ENCODE measurements at regions not wholly inside any gene's neighbourhood (a gene's known extent, or its start where the extent isn't known, plus 50 kb on each side); places are given as distances from the start of the nearest gene placed in this dataset.

DNA sequence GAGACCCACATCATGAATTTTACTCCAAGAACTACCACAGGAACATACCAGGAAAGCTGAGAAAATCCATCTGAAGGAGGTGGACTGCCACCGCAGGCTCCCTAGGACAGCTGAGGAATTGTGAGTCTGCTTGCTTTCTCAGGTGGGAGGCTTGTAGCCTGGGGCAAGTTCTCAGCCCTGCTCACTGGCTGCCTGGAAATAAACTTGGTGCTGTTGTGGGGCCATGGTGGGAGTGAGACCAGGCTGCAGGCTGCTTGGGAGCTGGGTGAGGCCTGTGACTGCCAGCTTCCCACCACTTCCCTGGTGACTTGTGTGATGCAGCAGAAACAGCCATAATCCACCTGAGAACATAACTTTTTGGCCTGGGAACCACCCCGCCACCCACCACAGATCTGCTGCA is 132.7 kb upstream of the RAG2 start:
- Mint-ChIP-seq H3K4me1 (no peaks in the 10 kb centered on the region), H3K27me3 (ENCODE audit: low read depth, poor library complexity) (peaks cover 17% of the 10 kb centered on the region), H3K36me3 (ENCODE audit: low read depth) (no peaks in the 10 kb centered on the region)

DNA sequence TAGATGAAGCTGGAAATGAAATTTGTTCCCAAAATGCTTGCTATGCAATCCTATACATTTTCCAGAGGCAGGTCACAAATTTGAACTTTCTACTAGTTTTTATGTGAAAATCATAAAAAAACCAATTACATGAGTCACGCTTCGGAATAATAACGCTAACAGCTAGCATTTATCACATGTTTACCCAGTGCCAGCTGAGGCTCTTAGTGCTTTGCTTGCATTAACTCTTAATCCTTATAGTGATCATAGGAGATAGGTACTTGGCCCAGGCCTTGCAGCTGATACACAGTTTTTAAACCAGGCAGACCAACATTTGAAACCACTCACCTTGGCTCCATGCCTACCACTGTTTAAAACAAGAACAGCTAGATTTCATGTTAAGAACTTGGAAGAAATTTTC is 131.8 kb upstream of the RAG2 start:
- Mint-ChIP-seq H3K27me3 (ENCODE audit: low read depth, poor library complexity) (peaks cover 17% of the 10 kb centered on the region), H3K9me3 (no peaks in the 10 kb centered on the region), H3K4me3 (no peak overlapping the region), H3K4me1 (no peaks in the 10 kb centered on the region), H3K27ac (no peak overlapping the region), H3K36me3 (ENCODE audit: low read depth) (no peaks in the 10 kb centered on the region)
- TF ChIP-seq, protein P1, sequence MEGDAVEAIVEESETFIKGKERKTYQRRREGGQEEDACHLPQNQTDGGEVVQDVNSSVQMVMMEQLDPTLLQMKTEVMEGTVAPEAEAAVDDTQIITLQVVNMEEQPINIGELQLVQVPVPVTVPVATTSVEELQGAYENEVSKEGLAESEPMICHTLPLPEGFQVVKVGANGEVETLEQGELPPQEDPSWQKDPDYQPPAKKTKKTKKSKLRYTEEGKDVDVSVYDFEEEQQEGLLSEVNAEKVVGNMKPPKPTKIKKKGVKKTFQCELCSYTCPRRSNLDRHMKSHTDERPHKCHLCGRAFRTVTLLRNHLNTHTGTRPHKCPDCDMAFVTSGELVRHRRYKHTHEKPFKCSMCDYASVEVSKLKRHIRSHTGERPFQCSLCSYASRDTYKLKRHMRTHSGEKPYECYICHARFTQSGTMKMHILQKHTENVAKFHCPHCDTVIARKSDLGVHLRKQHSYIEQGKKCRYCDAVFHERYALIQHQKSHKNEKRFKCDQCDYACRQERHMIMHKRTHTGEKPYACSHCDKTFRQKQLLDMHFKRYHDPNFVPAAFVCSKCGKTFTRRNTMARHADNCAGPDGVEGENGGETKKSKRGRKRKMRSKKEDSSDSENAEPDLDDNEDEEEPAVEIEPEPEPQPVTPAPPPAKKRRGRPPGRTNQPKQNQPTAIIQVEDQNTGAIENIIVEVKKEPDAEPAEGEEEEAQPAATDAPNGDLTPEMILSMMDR (IDR thresholded peaks at IDR 0.05), result no peak
- DNase-seq, result no peak

More for the DNA sequence above, 132.7 kb upstream of the RAG2 start:
- Mint-ChIP-seq H3K27ac (no peak overlapping the region), H3K4me3 (no peak overlapping the region), H3K9me3 (no peaks in the 10 kb centered on the region)
- DNase-seq, result no peak
- TF ChIP-seq, protein P1 (IDR thresholded peaks at IDR 0.05), result no peak

DNA sequence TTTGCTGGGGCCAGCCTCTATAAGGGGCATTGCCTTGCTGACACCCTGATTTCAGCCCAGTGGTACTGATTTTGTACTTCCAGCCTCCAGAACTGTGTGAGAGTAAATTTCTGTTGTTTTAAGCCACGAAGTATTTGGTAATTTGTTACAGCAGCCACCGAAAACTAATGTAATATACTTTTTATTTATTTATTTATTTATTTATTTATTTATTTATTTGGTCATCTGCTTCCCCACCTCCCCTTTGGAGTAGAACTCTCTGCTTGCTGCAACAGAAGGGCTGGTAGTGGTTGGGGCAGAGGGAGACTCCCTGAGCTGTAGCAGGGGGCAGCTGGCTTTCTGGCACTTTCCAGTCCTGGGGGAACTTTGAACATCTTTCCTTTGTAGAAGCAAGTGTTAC is 128.4 kb upstream of the RAG2 start:
- DNase-seq, result no peak
- no peaks in the 10 kb centered on the region for H3K9me3 Mint-ChIP-seq
- H3K4me1 Mint-ChIP-seq, result no peaks in the 10 kb centered on the region
- H3K27ac Mint-ChIP-seq, result no peak overlapping the region
- TF ChIP-seq, protein P1 (IDR thresholded peaks at IDR 0.05), result no peak
- H3K36me3 Mint-ChIP-seq (ENCODE audit: low read depth), result no peaks in the 10 kb centered on the region
- peaks cover 12% of the 10 kb centered on the region for H3K27me3 Mint-ChIP-seq (ENCODE audit: low read depth, poor library complexity)
- no peak overlapping the region for H3K4me3 Mint-ChIP-seq

DNA sequence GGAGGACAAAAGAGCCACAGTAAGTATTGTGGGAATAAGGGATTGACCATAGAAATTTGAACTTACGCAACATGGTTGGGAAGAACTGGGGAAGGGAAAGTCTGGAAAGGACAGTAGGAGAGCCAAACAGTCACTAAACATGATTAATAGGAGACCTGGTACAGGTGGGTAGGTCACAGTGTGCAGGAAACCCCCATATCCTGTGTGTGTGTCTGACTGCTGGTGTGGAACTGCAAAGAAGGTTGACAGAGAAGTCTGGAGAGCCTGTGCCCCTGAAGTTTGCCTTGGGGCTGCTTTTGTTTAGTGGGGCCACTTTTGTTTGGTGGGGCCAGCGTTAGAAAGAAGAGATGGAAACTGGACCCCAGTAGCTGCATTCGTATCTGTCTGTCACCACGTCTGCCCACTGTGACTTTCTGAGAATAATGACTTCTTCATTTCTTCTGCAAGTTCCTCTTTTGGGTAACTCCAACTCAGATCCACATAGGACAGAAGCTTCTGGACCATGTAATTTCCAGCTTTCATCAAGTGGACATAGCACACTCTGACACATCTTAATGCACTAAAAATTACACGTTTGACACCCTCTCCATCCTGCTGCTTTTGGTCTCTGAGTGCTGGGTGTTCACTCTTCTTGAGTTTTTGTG is 126.8 kb upstream of the RAG2 start:
- Mint-ChIP-seq H3K27me3 (ENCODE audit: low read depth, poor library complexity) (peaks cover 11% of the 10 kb centered on the region), H3K27ac (no peak overlapping the region), H3K36me3 (ENCODE audit: low read depth) (no peaks in the 10 kb centered on the region), H3K9me3 (no peaks in the 10 kb centered on the region), H3K4me3 (no peak overlapping the region), H3K4me1 (no peaks in the 10 kb centered on the region)
- DNase-seq, result no peak
- TF ChIP-seq, protein P1 (IDR thresholded peaks at IDR 0.05), result no peak

DNA sequence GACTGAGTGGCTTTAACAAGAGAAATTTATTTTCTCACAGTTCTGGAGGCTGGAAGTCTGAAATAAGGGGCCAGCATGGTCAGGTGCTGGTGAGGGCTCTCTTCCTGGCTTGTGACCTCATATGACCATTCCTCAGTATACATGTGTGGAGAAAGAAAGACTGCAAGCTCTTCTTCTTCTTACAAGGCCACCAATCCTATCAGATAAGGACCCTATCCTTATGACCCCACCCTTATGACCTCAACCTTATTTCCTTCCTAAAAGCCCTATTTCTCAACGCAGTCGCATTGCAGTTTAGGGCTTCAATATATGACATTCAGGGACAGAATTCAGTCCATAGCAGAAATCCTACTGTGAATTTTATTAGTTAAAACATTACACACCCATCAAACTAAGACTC is 124.4 kb upstream of the RAG2 start:
- H3K27me3 Mint-ChIP-seq (ENCODE audit: low read depth, poor library complexity), result peaks cover 20% of the 10 kb centered on the region
- TF ChIP-seq, protein P1 (IDR thresholded peaks at IDR 0.05), result no peak
- no peak overlapping the region for H3K27ac Mint-ChIP-seq
- H3K36me3 Mint-ChIP-seq (ENCODE audit: low read depth), result no peaks in the 10 kb centered on the region
- no peaks in the 10 kb centered on the region for H3K4me1 Mint-ChIP-seq
- DNase-seq, result no peak
- no peaks in the 10 kb centered on the region for H3K9me3 Mint-ChIP-seq
- no peak overlapping the region for H3K4me3 Mint-ChIP-seq

DNA sequence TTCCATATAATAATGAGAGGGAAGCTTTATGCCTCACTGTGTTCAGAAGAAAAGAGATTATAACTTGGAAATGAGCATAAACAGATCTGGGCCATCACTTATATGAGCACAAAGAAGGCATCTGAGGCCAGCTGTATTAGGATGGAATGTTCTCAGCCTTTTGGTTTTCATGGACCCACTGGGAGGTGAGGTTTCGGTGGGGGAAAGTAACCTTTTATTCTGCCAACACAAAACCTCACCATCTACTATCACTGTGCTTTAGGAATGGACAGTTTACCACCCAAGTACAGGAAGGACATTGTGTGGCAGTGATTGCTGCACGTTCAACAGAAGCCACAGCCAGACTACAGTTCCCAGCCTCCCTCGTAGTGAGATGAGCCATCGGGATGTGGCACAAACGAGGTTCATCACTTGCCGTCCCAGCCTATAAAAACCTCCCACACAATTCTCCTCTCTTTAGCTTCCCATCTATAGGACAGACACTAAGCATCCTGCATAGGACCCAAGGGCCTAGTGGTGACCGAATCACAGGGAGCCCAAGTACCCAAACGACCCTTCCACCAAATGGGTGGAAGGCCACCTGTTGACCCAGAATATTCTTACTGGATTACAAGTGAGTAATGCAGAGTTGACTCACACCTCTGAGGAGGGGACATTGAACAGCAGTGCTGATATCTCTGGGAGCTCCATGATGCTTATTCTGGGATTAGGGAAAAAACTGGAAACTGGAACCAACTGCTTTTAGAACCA is 121.5 kb upstream of the RAG2 start:
- Mint-ChIP-seq H3K4me3 (no peak overlapping the region), H3K27me3 (ENCODE audit: low read depth, poor library complexity) (peaks cover 23% of the 10 kb centered on the region), H3K9me3 (no peaks in the 10 kb centered on the region), H3K4me1 (no peaks in the 10 kb centered on the region), H3K27ac (no peak overlapping the region), H3K36me3 (ENCODE audit: low read depth) (no peaks in the 10 kb centered on the region)
- no peak for DNase-seq
- TF ChIP-seq, protein P1 (IDR thresholded peaks at IDR 0.05), result no peak
